Upper lobe of right lung (tissue), 1 donor: ENCODE measurements at regions not wholly inside any gene's neighbourhood (a gene's known extent, or its start where the extent isn't known, plus 50 kb on each side); places are given as distances from the start of the nearest gene placed in this dataset.
"Not testable (repeated sequence)": the region's sequence is repeated elsewhere in the genome, so short reads cannot be mapped to it uniquely, and the experiment has no call there.

Source experiments
- ATAC-seq: fragments of 200-7000 bp; cut with Tn5 transposase; one replicate; pipeline ENCODE4 v1.9.1; 2020; ENCODE audit warnings: mild to moderate bottlenecking, moderate library complexity
- DNase-seq: peaks from one replicate; pipeline ENCODE4 v3.0.0-alpha.2; 2020
- H3K27ac ChIP-seq: fragments of 200-600 bp; one replicate; pipeline ENCODE4 v1.8.0; 2022
- H3K27me3 ChIP-seq: fragments of 200-600 bp; one replicate; pipeline ENCODE4 v1.8.0; 2022; ENCODE audit warnings: mild to moderate bottlenecking
- H3K36me3 ChIP-seq: fragments of 200-600 bp; one replicate; pipeline ENCODE4 v1.8.0; 2022
- H3K4me1 ChIP-seq: fragments of 200-600 bp; one replicate; pipeline ENCODE4 v1.8.0; 2022
- H3K4me3 ChIP-seq: fragments of 200-600 bp; one replicate; pipeline ENCODE4 v1.8.0; 2022; ENCODE audit warnings: mild to moderate bottlenecking
- H3K9me3 ChIP-seq: fragments of 200-600 bp; one replicate; pipeline ENCODE4 v1.8.0; 2022
- CTCF ChIP-seq: fragments of 200-600 bp; IDR thresholded peaks from one replicate; pipeline ENCODE4 v1.8.0; 2022; ENCODE audit warnings: antibody characterized with exemption
- intact Hi-C: fragments of 100-400 bp; cut with DNase I; formaldehyde crosslinking; loops from one replicate; pipeline ENCODE4 v1.11.0; 2022
- donor health status: DM: no; HTN: yes; CAD: no; lungs with severe emphysema.

GRCh38 chr19:30066781-30067759 is 125.0 kb downstream of the URI1 start:
- Histone ChIP-seq H3K27me3 (peaks cover 8% of the 10 kb centered on the region), H3K27ac (no peak overlapping the region), H3K4me1 (no peaks in the 10 kb centered on the region), H3K36me3 (no peaks in the 10 kb centered on the region), H3K9me3 (no peaks in the 10 kb centered on the region), H3K4me3 (no peak overlapping the region)
- peak; percentile 36 for DNase-seq
- TF ChIP-seq CTCF = no peak
- intact Hi-C loops = no loop called here
- no peak for ATAC-seq

GRCh38 chr19:30067956-30068506 is 126.0 kb downstream of the URI1 start:
- not testable (repeated sequence) for DNase-seq

GRCh38 chr19:30068528-30069395 is 126.7 kb downstream of the URI1 start:
- intact Hi-C loops = no loop called here
- no peaks in the 10 kb centered on the region for H3K4me1 ChIP-seq
- no peaks in the 10 kb centered on the region for H3K9me3 ChIP-seq
- no peak for TF ChIP-seq CTCF
- DNase-seq (no peak), ATAC-seq (no peak)
- no peaks in the 10 kb centered on the region for H3K36me3 ChIP-seq
- H3K27me3 ChIP-seq = peaks cover 5% of the 10 kb centered on the region
- H3K4me3 ChIP-seq = no peak overlapping the region
- no peak overlapping the region for H3K27ac ChIP-seq

More at GRCh38 chr19:30067956-30068506, 126.0 kb downstream of the URI1 start:
- H3K27me3 ChIP-seq, H3K36me3 ChIP-seq, H3K4me1 ChIP-seq, H3K9me3 ChIP-seq, H3K27ac ChIP-seq, ATAC-seq, intact Hi-C loops, H3K4me3 ChIP-seq: not testable (repeated sequence)

- no peak overlapping the region for H3K27ac ChIP-seq
- no peaks in the 10 kb centered on the region for H3K27me3 ChIP-seq
- intact Hi-C loops = no loop called here
- no peaks in the 10 kb centered on the region for H3K36me3 ChIP-seq
- H3K9me3 ChIP-seq = no peaks in the 10 kb centered on the region
- no peaks in the 10 kb centered on the region for H3K4me1 ChIP-seq
- H3K4me3 ChIP-seq = no peak overlapping the region
- ATAC-seq = no peak
- peak; percentile 42 for DNase-seq
- TF ChIP-seq CTCF = no peak
Measured at GRCh38 chr19:30069535-30070197, 127.6 kb downstream of the URI1 start.

GRCh38 chr19:30070198-30070967 is 128.3 kb downstream of the URI1 start:
- no peak for TF ChIP-seq CTCF
- ATAC-seq (no peak), DNase-seq (peak; percentile 57)
- Histone ChIP-seq H3K27me3 (no peaks in the 10 kb centered on the region), H3K27ac (no peak overlapping the region), H3K9me3 (no peaks in the 10 kb centered on the region), H3K36me3 (no peaks in the 10 kb centered on the region), H3K4me1 (no peaks in the 10 kb centered on the region), H3K4me3 (no peak overlapping the region)
- intact Hi-C loops = no loop called here
